ENCODE measurements at regions not wholly inside any gene's neighbourhood (a gene's known extent, or its start where the extent isn't known, plus 50 kb on each side); places are given as distances from the start of the nearest gene placed in this dataset.

GRCh38 chr14:99075061-99075460, 196.9 kb downstream of the BCL11B start:
- TF ChIP-seq EZH2 (IDR thresholded peaks at IDR 0.05; ENCODE audit: insufficient read depth, poor library complexity, severe bottlenecking) (no peak), EZH2phosphoT487 (IDR thresholded peaks at IDR 0.05; ENCODE audit: insufficient read depth, low read depth) (no peak)

Measured in GM23248 (cell line).